HepG2 (cell line): ENCODE measurements at regions not wholly inside any gene's neighbourhood (a gene's known extent, or its start where the extent isn't known, plus 50 kb on each side); places are given as distances from the start of the nearest gene placed in this dataset.

Experiments
- ATAC-seq: fragments of 200-7000 bp; cut with Tn5 transposase; 3 replicates; pipeline ENCODE4 v1.9.1; 2020; ENCODE audit warnings: mild to moderate bottlenecking, moderate library complexity
- BruUV-seq: library from RNA; stranded (reverse); fragments of 400-500 nt; replicated peaks from 2 replicates; lab custom pipeline; 2021; lab: Mats Ljungman, UMichigan
- CTCF ChIA-PET: fragments of 300-600 bp; formaldehyde crosslinking; extraction: SDS; loops from one replicate; lab custom pipeline; 2021; ENCODE audit warnings: low total read pairs, inconsistent platforms, low intra/inter-chr PET ratio; lab: Yijun Ruan, JAX
- POLR2A ChIA-PET: fragments of 350-600 bp; sonication (Branson Sonifier 250); formaldehyde crosslinking; loops from one replicate; lab custom pipeline; 2020; ENCODE audit warnings: antibody characterized with exemption, inconsistent platforms; lab: Yijun Ruan, JAX
- DNase-seq: peaks from one replicate; pipeline ENCODE4 v3.0.0-alpha.2; 2015; ENCODE audit warnings: low spot score
- FAIRE-seq: peaks from 3 replicates; lab custom pipeline; 2011; peaks lifted over from hg19 to GRCh38; lab: Jason Lieb, UNC
- H2AFZ ChIP-seq: one replicate; pipeline ENCODE4 v1.6.1; 2011; ENCODE audit warnings: low read length, inconsistent platforms
- H3K27ac ChIP-seq: fragments of 300-600 bp; 3 replicates; pipeline ENCODE4 v1.8.0; 2011; ENCODE audit warnings: mixed run types, mild to moderate bottlenecking, mixed read lengths, low read length, inconsistent platforms; ENCODE audit not compliant: insufficient read depth; ENCODE audit errors: extremely low read length
- H3K27me3 ChIP-seq, 2 experiments: fragments of 200-600 bp in 1 of 2; 2 replicates in 1 of 2; 3 replicates in 1 of 2; pipeline versions ENCODE4 v1.6.0 to v1.8.0; 2011; ENCODE audit warnings: low read length in 2 of 2, mild to moderate bottlenecking in 2 of 2, moderate library complexity in 2 of 2, inconsistent platforms in 1 of 2; ENCODE audit not compliant: insufficient read depth in 2 of 2, control insufficient read depth in 1 of 2
- H3K36me3 ChIP-seq, 2 experiments: fragments of 200-600 bp in 1 of 2; replicated peaks in 1 of 2; 2 replicates in 1 of 2; 3 replicates in 1 of 2; pipeline versions ENCODE4 v1.5.1 to v1.8.0; 2011; ENCODE audit warnings: low read length in 2 of 2, inconsistent platforms in 1 of 2; ENCODE audit not compliant: insufficient read depth in 2 of 2, control insufficient read depth in 1 of 2
- H3K4me1 ChIP-seq: 2 replicates; pipeline ENCODE4 v1.5.1; 2012; ENCODE audit warnings: low read length, inconsistent platforms; ENCODE audit not compliant: insufficient read depth
- H3K4me2 ChIP-seq: 2 replicates; pipeline ENCODE4 v1.6.0; 2011; ENCODE audit warnings: low read depth, low read length, inconsistent platforms
- H3K4me3 ChIP-seq, 3 experiments: fragments of 200-600 bp in 1 of 3; sonication (generic), shearing (Covaris generic) in 1 of 3; replicated peaks in 1 of 3; 2 replicates each; pipeline ENCODE4 v1.5.1; 2011 to 2016; ENCODE audit warnings: low read length in 3 of 3, inconsistent platforms in 2 of 3, low read depth in 2 of 3, mild to moderate bottlenecking in 2 of 3, control low read depth in 1 of 3, mixed read lengths in 1 of 3; ENCODE audit not compliant: insufficient read depth in 1 of 3
- H3K79me2 ChIP-seq: one replicate; pipeline ENCODE4 v1.6.1; 2011; ENCODE audit warnings: low read length, inconsistent platforms; ENCODE audit not compliant: insufficient read depth
- H3K9ac ChIP-seq: 2 replicates; pipeline ENCODE4 v1.6.0; 2011; ENCODE audit warnings: mild to moderate bottlenecking, low read depth, low read length, inconsistent platforms; ENCODE audit not compliant: insufficient read depth
- H3K9me3 ChIP-seq: 2 replicates; pipeline ENCODE4 v1.5.1; 2012; ENCODE audit warnings: mild to moderate bottlenecking, low read length
- H4K20me1 ChIP-seq: 2 replicates; pipeline ENCODE4 v1.6.0; 2011; ENCODE audit warnings: inconsistent platforms, mild to moderate bottlenecking, low read length, moderate library complexity; ENCODE audit not compliant: insufficient read depth
- ATRX ChIP-seq: sonication (generic); formaldehyde crosslinking; IDR thresholded peaks from 2 replicates; pipeline ENCODE4 v1.4.0; 2020; ENCODE audit warnings: missing genetic modification reagents, borderline replicate concordance
- KLF11 ChIP-seq: IDR thresholded peaks from 2 replicates; pipeline ENCODE4 v1.6.1; 2016; ENCODE audit warnings: missing compliant biosample characterization
- LBX2 ChIP-seq: sonication (generic); formaldehyde crosslinking; IDR thresholded peaks from 2 replicates; pipeline ENCODE4 v1.5.0; 2020; ENCODE audit warnings: missing genetic modification reagents, mild to moderate bottlenecking, borderline replicate concordance
- MLLT10 ChIP-seq: sonication (generic); formaldehyde crosslinking; IDR thresholded peaks from 2 replicates; pipeline ENCODE4 v1.4.0; 2020; ENCODE audit warnings: missing genetic modification reagents
- RARG ChIP-seq: sonication (generic); formaldehyde crosslinking; IDR thresholded peaks from 2 replicates; pipeline ENCODE4 v1.4.0; 2020; ENCODE audit warnings: low read depth, mild to moderate bottlenecking, missing genetic modification reagents
- WGBS: methylation state at CpG from one replicate; pipeline ENCODE4 v1.1.6; 2017; ENCODE audit warnings: low lambda C conversion rate; 5-methylcytosine and 5-hydroxymethylcytosine counted together
- in situ Hi-C: cut with HindIII; loops from 2 replicates; pipeline ENCODE4 v1.10.0; 2017; ENCODE audit warnings: low pct_unique_long_range_greater_than_20kb; ENCODE audit not compliant: extremely low pct_ligation_motif_present
- intact Hi-C: fragments of 100-400 bp; cut with micrococcal nuclease; formaldehyde crosslinking; loops from one replicate; pipeline ENCODE4 v1.10.0; 2022; ENCODE audit not compliant: unreplicated experiment
- TF ChIP-seq, protein P1 (sequence below): sonication (generic); formaldehyde crosslinking; IDR thresholded peaks from 2 replicates; pipeline ENCODE4 v1.4.0; 2020; ENCODE audit warnings: missing genetic modification reagents
- TF ChIP-seq, protein P2 (sequence below), 2 experiments: sonication (generic) in 1 of 2; formaldehyde crosslinking in 1 of 2; IDR thresholded peaks; 2 replicates each; pipeline versions ENCODE4 v1.6.1 to v1.9.0; 2014 to 2022; ENCODE audit warnings: antibody characterized with exemption in 1 of 2, borderline replicate concordance in 1 of 2, inconsistent platforms in 1 of 2, low read depth in 1 of 2, missing genetic modification reagents in 1 of 2
- TF ChIP-seq, protein P3 (sequence below): IDR thresholded peaks from 2 replicates; pipeline ENCODE4 v1.6.1; 2018; ENCODE audit warnings: missing genetic modification reagents

- Histone ChIP-seq H3K27ac (peak overlapping the region; percentile 54), H4K20me1 (no peaks in the 10 kb centered on the region), H3K4me1 (peaks cover 79% of the 10 kb centered on the region), H3K9me3 (no peaks in the 10 kb centered on the region), H3K79me2 (no peaks in the 10 kb centered on the region), H3K27me3 (no peaks in the 10 kb centered on the region), H3K4me2 (peak overlapping the region; percentile 45), H2AFZ (no peak overlapping the region), H3K9ac (peak overlapping the region; percentile 12; the same call in 1 of the 2 replicates), H3K4me3 (no peak overlapping the region), H3K36me3 (no peaks in the 10 kb centered on the region)
- 53% methylated on average over 3 of the region's 3 CpGs for WGBS
- DNase-seq (peak; percentile 83), FAIRE-seq (no peak), ATAC-seq (peak; percentile 77)
- ChIA-PET CTCF (no interaction called here), POLR2A (interaction anchor here (0.9 to 2.2 kb wide), 12 partner anchors 10 to 720 kb away, joined by 3 to 31 read pairs (median 4); partner anchors contain the start of gene BCL6)
- in situ Hi-C loops (no loop called here), intact Hi-C loops (loop anchor here (1.0 kb wide), 2 partner anchors 10 to 23 kb away; no protein-coding TSS in a partner anchor)
- no TSS peak for BruUV-seq
- no peak for TF ChIP-seq RARG (CRISPR knock-in tag)
- TF ChIP-seq MLLT10 (CRISPR knock-in tag), result no peak
- TF ChIP-seq, protein P1, sequence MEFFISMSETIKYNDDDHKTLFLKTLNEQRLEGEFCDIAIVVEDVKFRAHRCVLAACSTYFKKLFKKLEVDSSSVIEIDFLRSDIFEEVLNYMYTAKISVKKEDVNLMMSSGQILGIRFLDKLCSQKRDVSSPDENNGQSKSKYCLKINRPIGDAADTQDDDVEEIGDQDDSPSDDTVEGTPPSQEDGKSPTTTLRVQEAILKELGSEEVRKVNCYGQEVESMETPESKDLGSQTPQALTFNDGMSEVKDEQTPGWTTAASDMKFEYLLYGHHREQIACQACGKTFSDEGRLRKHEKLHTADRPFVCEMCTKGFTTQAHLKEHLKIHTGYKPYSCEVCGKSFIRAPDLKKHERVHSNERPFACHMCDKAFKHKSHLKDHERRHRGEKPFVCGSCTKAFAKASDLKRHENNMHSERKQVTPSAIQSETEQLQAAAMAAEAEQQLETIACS, result no peak
- no peak for TF ChIP-seq LBX2 (CRISPR knock-in tag)
- 0 out of 2 replicates have a peak, but pooled peaks have one; percentile 38 for TF ChIP-seq KLF11 (CRISPR knock-in tag)
- TF ChIP-seq ATRX (CRISPR knock-in tag), result no peak
- TF ChIP-seq, protein P2, sequence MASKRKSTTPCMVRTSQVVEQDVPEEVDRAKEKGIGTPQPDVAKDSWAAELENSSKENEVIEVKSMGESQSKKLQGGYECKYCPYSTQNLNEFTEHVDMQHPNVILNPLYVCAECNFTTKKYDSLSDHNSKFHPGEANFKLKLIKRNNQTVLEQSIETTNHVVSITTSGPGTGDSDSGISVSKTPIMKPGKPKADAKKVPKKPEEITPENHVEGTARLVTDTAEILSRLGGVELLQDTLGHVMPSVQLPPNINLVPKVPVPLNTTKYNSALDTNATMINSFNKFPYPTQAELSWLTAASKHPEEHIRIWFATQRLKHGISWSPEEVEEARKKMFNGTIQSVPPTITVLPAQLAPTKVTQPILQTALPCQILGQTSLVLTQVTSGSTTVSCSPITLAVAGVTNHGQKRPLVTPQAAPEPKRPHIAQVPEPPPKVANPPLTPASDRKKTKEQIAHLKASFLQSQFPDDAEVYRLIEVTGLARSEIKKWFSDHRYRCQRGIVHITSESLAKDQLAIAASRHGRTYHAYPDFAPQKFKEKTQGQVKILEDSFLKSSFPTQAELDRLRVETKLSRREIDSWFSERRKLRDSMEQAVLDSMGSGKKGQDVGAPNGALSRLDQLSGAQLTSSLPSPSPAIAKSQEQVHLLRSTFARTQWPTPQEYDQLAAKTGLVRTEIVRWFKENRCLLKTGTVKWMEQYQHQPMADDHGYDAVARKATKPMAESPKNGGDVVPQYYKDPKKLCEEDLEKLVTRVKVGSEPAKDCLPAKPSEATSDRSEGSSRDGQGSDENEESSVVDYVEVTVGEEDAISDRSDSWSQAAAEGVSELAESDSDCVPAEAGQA (IDR thresholded peaks at IDR 0.05; ENCODE audit: low read depth), result no peak
- TF ChIP-seq, protein P2 (CRISPR knock-in tag; IDR thresholded peaks at IDR 0.05; ENCODE audit: borderline replicate concordance), result no peak
- TF ChIP-seq, protein P3, sequence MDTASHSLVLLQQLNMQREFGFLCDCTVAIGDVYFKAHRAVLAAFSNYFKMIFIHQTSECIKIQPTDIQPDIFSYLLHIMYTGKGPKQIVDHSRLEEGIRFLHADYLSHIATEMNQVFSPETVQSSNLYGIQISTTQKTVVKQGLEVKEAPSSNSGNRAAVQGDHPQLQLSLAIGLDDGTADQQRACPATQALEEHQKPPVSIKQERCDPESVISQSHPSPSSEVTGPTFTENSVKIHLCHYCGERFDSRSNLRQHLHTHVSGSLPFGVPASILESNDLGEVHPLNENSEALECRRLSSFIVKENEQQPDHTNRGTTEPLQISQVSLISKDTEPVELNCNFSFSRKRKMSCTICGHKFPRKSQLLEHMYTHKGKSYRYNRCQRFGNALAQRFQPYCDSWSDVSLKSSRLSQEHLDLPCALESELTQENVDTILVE (CRISPR knock-in tag), result no peak
These were observed 127.6 kb upstream of the LPP start for GRCh38 chr3:188026191-188026968.
